ENCODE measurements at regions not wholly inside any gene's neighbourhood (a gene's known extent, or its start where the extent isn't known, plus 50 kb on each side); places are given as distances from the start of the nearest gene placed in this dataset.

GRCh38 chrX:145631461-145631951 lies 186.1 kb upstream of the SLITRK2 start:
- DNase-seq = no peak

- DNase-seq = no peak
These were observed 163.1 kb upstream of the SLITRK2 start for GRCh38 chrX:145654486-145654885.

- DNase-seq = no peak
These were observed 143.8 kb upstream of the SLITRK2 start for GRCh38 chrX:145673841-145674240.

GRCh38 chrX:145677109-145677817 lies 140.4 kb upstream of the SLITRK2 start:
- no peak for DNase-seq

- peak; percentile 83 to 84 for DNase-seq
These were observed 134.9 kb upstream of the SLITRK2 start for GRCh38 chrX:145682518-145683298.

- DNase-seq = no peak
These were observed 130.5 kb upstream of the SLITRK2 start for GRCh38 chrX:145687146-145687545.

GRCh38 chrX:145687707-145688106 lies 129.9 kb upstream of the SLITRK2 start:
- DNase-seq = no peak

- no peak for DNase-seq
These were observed 123.6 kb upstream of the SLITRK2 start for GRCh38 chrX:145694048-145694447.

- DNase-seq = no peak
These were observed 101.9 kb upstream of the SLITRK2 start for GRCh38 chrX:145715641-145716138.

GRCh38 chrX:145716226-145716625 lies 101.4 kb upstream of the SLITRK2 start:
- DNase-seq = no peak

GRCh38 chrX:145727476-145727875 lies 90.2 kb upstream of the SLITRK2 start:
- DNase-seq = no peak

GRCh38 chrX:145729635-145730034 lies 88.0 kb upstream of the SLITRK2 start:
- no peak for DNase-seq

GRCh38 chrX:145735036-145735435 lies 82.6 kb upstream of the SLITRK2 start:
- no peak for DNase-seq

- no peak for DNase-seq
These were observed 65.7 kb upstream of the SLITRK2 start for GRCh38 chrX:145751943-145752342.
